IMR-90 (cell line): ENCODE measurements at regions not wholly inside any gene's neighbourhood (a gene's known extent, or its start where the extent isn't known, plus 50 kb on each side); places are given as distances from the start of the nearest gene placed in this dataset.

Experiments used
- ATAC-seq: fragments of 200-7000 bp; cut with Tn5 transposase; 2 replicates; pipeline ENCODE4 v1.9.1; 2020; ENCODE audit warnings: low read depth, mild to moderate bottlenecking, moderate library complexity
- BruUV-seq: library from RNA; stranded (reverse); fragments of 400-500 nt; replicated peaks from 2 replicates; lab custom pipeline; 2021; lab: Mats Ljungman, UMichigan
- CTCF ChIA-PET: fragments of 300-600 bp; formaldehyde crosslinking; extraction: SDS; loops from one replicate; lab custom pipeline; 2021; ENCODE audit warnings: antibody characterized with exemption; lab: Yijun Ruan, JAX
- POLR2A ChIA-PET: fragments of 300-600 bp; sonication (Branson Sonifier 250); formaldehyde crosslinking; loops from one replicate; lab custom pipeline; 2022; ENCODE audit warnings: antibody characterized with exemption; ENCODE audit not compliant: unreplicated experiment; lab: Charles Lee
- DNase-seq: peaks from one replicate; pipeline ENCODE4 v3.0.0; 2013
- H2AFZ ChIP-seq: replicated peaks from 2 replicates; pipeline ENCODE3; 2013; ENCODE audit warnings: low read length, mild to moderate bottlenecking; ENCODE audit not compliant: poor library complexity
- H2AK5ac ChIP-seq: 2 replicates; pipeline ENCODE4 v1.6.1; 2013; ENCODE audit warnings: low read depth, low read length, inconsistent platforms
- H2AK9ac ChIP-seq: replicated peaks from 2 replicates; pipeline ENCODE3; 2013; ENCODE audit warnings: mild to moderate bottlenecking, low read depth, low read length, moderate library complexity; ENCODE audit not compliant: poor library complexity
- H2BK120ac ChIP-seq: 2 replicates; pipeline ENCODE4 v1.6.1; 2013; ENCODE audit warnings: low read depth, low read length, inconsistent platforms
- H2BK15ac ChIP-seq: 3 replicates; pipeline ENCODE4 v1.6.1; 2013; ENCODE audit warnings: low read depth, low read length, inconsistent platforms
- H2BK20ac ChIP-seq: 2 replicates; pipeline ENCODE4 v1.6.1; 2013; ENCODE audit warnings: low read depth, mild to moderate bottlenecking, inconsistent platforms, low read length, moderate library complexity
- H2BK5ac ChIP-seq: 2 replicates; pipeline ENCODE4 v1.6.1; 2013; ENCODE audit warnings: mild to moderate bottlenecking, low read depth, low read length, inconsistent platforms; ENCODE audit not compliant: poor library complexity, severe bottlenecking
- H3K14ac ChIP-seq: replicated peaks from 2 replicates; pipeline ENCODE4 v1.6.1; 2013; ENCODE audit warnings: low read depth, low read length, inconsistent platforms
- H3K18ac ChIP-seq: 2 replicates; pipeline ENCODE4 v1.6.1; 2013; ENCODE audit warnings: low read depth, low read length, control low read depth
- H3K23ac ChIP-seq: 2 replicates; pipeline ENCODE4 v1.6.1; 2013; ENCODE audit warnings: low read depth, low read length, inconsistent platforms
- H3K27ac ChIP-seq: 2 replicates; pipeline ENCODE4 v1.5.1; 2013; ENCODE audit warnings: mild to moderate bottlenecking, control low read depth, low read length; ENCODE audit not compliant: insufficient read depth
- H3K27me3 ChIP-seq: 2 replicates; pipeline ENCODE4 v1.6.1; 2013; ENCODE audit warnings: low read length; ENCODE audit not compliant: control insufficient read depth, insufficient read depth
- H3K36me3 ChIP-seq: 2 replicates; pipeline ENCODE4 v1.6.1; 2013; ENCODE audit warnings: low read length, mixed read lengths; ENCODE audit not compliant: control insufficient read depth, insufficient read depth
- H3K4ac ChIP-seq: 2 replicates; pipeline ENCODE4 v1.6.1; 2013; ENCODE audit warnings: low read depth, low read length, inconsistent platforms
- H3K4me1 ChIP-seq: 2 replicates; pipeline ENCODE4 v1.6.1; 2013; ENCODE audit warnings: low read length, mixed read lengths; ENCODE audit not compliant: control insufficient read depth, insufficient read depth
- H3K4me2 ChIP-seq: 2 replicates; pipeline ENCODE4 v1.6.1; 2013; ENCODE audit warnings: low read depth, mild to moderate bottlenecking, control low read depth, low read length, moderate library complexity
- H3K4me3 ChIP-seq: 2 replicates; pipeline ENCODE4 v1.5.1; 2013; ENCODE audit warnings: low read depth, mild to moderate bottlenecking, control low read depth, low read length, moderate library complexity; ENCODE audit not compliant: insufficient read depth
- H3K56ac ChIP-seq: 2 replicates; pipeline ENCODE4 v1.6.1; 2013; ENCODE audit warnings: low read length, inconsistent platforms; ENCODE audit not compliant: insufficient read depth; ENCODE audit errors: extremely low read depth
- H3K79me1 ChIP-seq, 2 experiments: 2 replicates each; pipeline ENCODE4 v1.6.1; 2013; ENCODE audit warnings: low read length in 2 of 2, inconsistent platforms in 1 of 2, low read depth in 1 of 2
- H3K9ac ChIP-seq: 2 replicates; pipeline ENCODE4 v1.6.1; 2013; ENCODE audit warnings: low read depth, low read length, control low read depth
- H3K9me1 ChIP-seq: 2 replicates; pipeline ENCODE4 v1.6.1; 2013; ENCODE audit warnings: low read length, inconsistent platforms; ENCODE audit not compliant: insufficient read depth
- H3K9me3 ChIP-seq: 2 replicates; pipeline ENCODE4 v1.6.1; 2013; ENCODE audit warnings: low read length; ENCODE audit not compliant: control insufficient read depth, insufficient read depth
- H4K20me1 ChIP-seq: 2 replicates; pipeline ENCODE4 v1.6.1; 2013; ENCODE audit warnings: low read length, inconsistent platforms; ENCODE audit not compliant: insufficient read depth
- H4K5ac ChIP-seq: 2 replicates; pipeline ENCODE4 v1.6.1; 2013; ENCODE audit warnings: mild to moderate bottlenecking, low read depth, low read length, control low read depth
- H4K8ac ChIP-seq, 2 experiments: 2 replicates each; pipeline ENCODE4 v1.6.1; 2013; ENCODE audit warnings: low read depth in 2 of 2, low read length in 2 of 2, control low read depth in 1 of 2, inconsistent platforms in 1 of 2
- H4K91ac ChIP-seq: 2 replicates; pipeline ENCODE4 v1.6.1; 2013; ENCODE audit warnings: low read depth, low read length, inconsistent platforms; ENCODE audit not compliant: insufficient read depth
- BHLHE40 ChIP-seq: fragments of 150-350 bp; IDR thresholded peaks from 2 replicates; pipeline ENCODE4 v1.6.1; 2016; ENCODE audit warnings: mild to moderate bottlenecking, low read depth, low read length
- CEBPB ChIP-seq: IDR thresholded peaks from 2 replicates; pipeline ENCODE4 v1.6.1; 2012; ENCODE audit warnings: low read depth, low read length, improper control_type of control experiment
- CHD1 ChIP-seq: IDR thresholded peaks from 2 replicates; pipeline ENCODE4 v1.6.1; 2012; ENCODE audit warnings: low read depth, low read length, improper control_type of control experiment
- CTCF ChIP-seq: conservative IDR thresholded peaks from 2 replicates; pipeline ENCODE4 v1.5.1; 2012; ENCODE audit warnings: mild to moderate bottlenecking, low read depth, low read length, improper control_type of control experiment
- ELK1 ChIP-seq: fragments of 150-350 bp; IDR thresholded peaks from 2 replicates; pipeline ENCODE4 v1.6.1; 2016; ENCODE audit warnings: low read depth, mild to moderate bottlenecking, low read length, moderate library complexity, borderline replicate concordance
- MAFK ChIP-seq: IDR thresholded peaks from 2 replicates; pipeline ENCODE4 v1.6.1; 2012; ENCODE audit warnings: low read depth, low read length, improper control_type of control experiment
- MAZ ChIP-seq: IDR thresholded peaks from 2 replicates; pipeline ENCODE4 v1.6.1; 2012; ENCODE audit warnings: low read depth, mild to moderate bottlenecking, low read length, improper control_type of control experiment, moderate library complexity, borderline replicate concordance
- MXI1 ChIP-seq: IDR thresholded peaks from 2 replicates; pipeline ENCODE4 v1.6.1; 2012; ENCODE audit warnings: low read depth, mild to moderate bottlenecking, low read length, moderate library complexity, borderline replicate concordance
- RAD21 ChIP-seq: IDR thresholded peaks from 2 replicates; pipeline ENCODE4 v1.6.1; 2012; ENCODE audit warnings: low read length, improper control_type of control experiment
- RCOR1 ChIP-seq: IDR thresholded peaks from 2 replicates; pipeline ENCODE4 v1.6.1; 2012; ENCODE audit warnings: mild to moderate bottlenecking, low read length, improper control_type of control experiment; ENCODE audit not compliant: insufficient replicate concordance
- RFX5 ChIP-seq: IDR thresholded peaks from 2 replicates; pipeline ENCODE4 v1.8.0; 2012; ENCODE audit warnings: low read depth, mild to moderate bottlenecking, low read length, moderate library complexity
- SMC3 ChIP-seq: fragments of 150-350 bp; IDR thresholded peaks from 2 replicates; pipeline ENCODE4 v1.6.1; 2016; ENCODE audit warnings: low read depth, mild to moderate bottlenecking, antibody characterized with exemption, low read length, moderate library complexity
- USF2 ChIP-seq: fragments of 150-350 bp; IDR thresholded peaks from 2 replicates; pipeline ENCODE4 v1.6.1; 2017; ENCODE audit warnings: mild to moderate bottlenecking, antibody characterized with exemption, low read length, low read depth
- whole genome bisulfite sequencing, 2 experiments: methylation state at CpG; one replicate each; pipeline versions ENCODE4 v1.1.5 to v1.1.7; 2013; ENCODE audit warnings: missing lambda C conversion rate in 2 of 2; ENCODE audit not compliant: insufficient read length in 1 of 2; ENCODE audit errors: extremely low coverage in 2 of 2; 5-methylcytosine and 5-hydroxymethylcytosine counted together
- dilution Hi-C: fragments of 300-500 bp; cut with HindIII; formaldehyde crosslinking; loops from one replicate; pipeline ENCODE4 v1.14.3; 2018; ENCODE audit warnings: low sequenced_read_pairs; ENCODE audit not compliant: unreplicated experiment
- in situ Hi-C: fragments of 300-500 bp; cut with MboI; formaldehyde crosslinking; loops from 3 replicates; pipeline ENCODE4 v1.14.3; 2019; ENCODE audit warnings: low sequenced_read_pairs, inconsistent platforms, mixed read lengths
- intact Hi-C: fragments of 100-400 bp; cut with micrococcal nuclease; formaldehyde crosslinking; loops from 2 replicates; pipeline ENCODE4 v1.10.0; 2022

- H3K4ac ChIP-seq = no peak overlapping the region
- no peak overlapping the region for H3K27ac ChIP-seq
- WGBS, 2 experiments = no CpG with 5 or more reads among the region's 4 CpGs
- H3K4me1 ChIP-seq = no peaks in the 10 kb centered on the region
- TF ChIP-seq RCOR1 (no peak), MAZ (no peak), USF2 (no peak), ELK1 (no peak), CHD1 (no peak), RFX5 (no peak), MXI1 (no peak), CTCF (no peak), CEBPB (no peak), SMC3 (no peak), BHLHE40 (no peak), MAFK (no peak), RAD21 (no peak)
- no peak overlapping the region for H4K5ac ChIP-seq
- H3K9me1 ChIP-seq = no peaks in the 10 kb centered on the region
- H4K20me1 ChIP-seq = no peaks in the 10 kb centered on the region
- no peak overlapping the region for H3K14ac ChIP-seq
- ChIA-PET POLR2A (no interaction called here), CTCF (no interaction called here)
- H2BK5ac ChIP-seq = no peak overlapping the region
- no peak overlapping the region for H3K4me3 ChIP-seq
- no peak overlapping the region for H2BK15ac ChIP-seq
- BruUV-seq = no TSS peak
- no peak overlapping the region for H4K8ac ChIP-seq
- H3K36me3 ChIP-seq = no peaks in the 10 kb centered on the region
- no peak overlapping the region for H2AK5ac ChIP-seq
- H3K79me1 ChIP-seq = no peaks in the 10 kb centered on the region
- no peak overlapping the region for H3K23ac ChIP-seq
- H3K9me3 ChIP-seq = no peaks in the 10 kb centered on the region
- dilution Hi-C loops (no loop called here), intact Hi-C loops (no loop called here), in situ Hi-C loops (no loop called here)
- no peak overlapping the region for H3K9ac ChIP-seq
- no peak overlapping the region for H2BK120ac ChIP-seq
- H3K18ac ChIP-seq = no peak overlapping the region
- DNase-seq (no peak), ATAC-seq (no peak)
- no peak overlapping the region for H4K91ac ChIP-seq
- H2AFZ ChIP-seq = no peak overlapping the region
- no peak overlapping the region for H2AK9ac ChIP-seq
- H2BK20ac ChIP-seq = no peak overlapping the region
- no peak overlapping the region for H3K56ac ChIP-seq
- H3K4me2 ChIP-seq = no peak overlapping the region
- no peaks in the 10 kb centered on the region for H3K27me3 ChIP-seq
Measured at GRCh38 chr11:37264783-37265182, 666.7 kb upstream of the RAG2 start.
